ENCODE measurements at regions not wholly inside any gene's neighbourhood (a gene's known extent, or its start where the extent isn't known, plus 50 kb on each side); places are given as distances from the start of the nearest gene placed in this dataset.

- TF ChIP-seq CTCF (IDR thresholded peaks at IDR 0.05) (no peak), POLR2A (IDR thresholded peaks at IDR 0.05) (no peak), POLR2AphosphoS5 (IDR thresholded peaks at IDR 0.05) (no peak)
These were observed 73.7 kb upstream of the BAIAP2L1 start for GRCh38 chr7:98474558-98474957.
